ENCODE measurements at regions not wholly inside any gene's neighbourhood (a gene's known extent, or its start where the extent isn't known, plus 50 kb on each side); places are given as distances from the start of the nearest gene placed in this dataset.
A peak's percentile ranks its signal among the peaks of the same experiment; 100 is the strongest.

DNA sequence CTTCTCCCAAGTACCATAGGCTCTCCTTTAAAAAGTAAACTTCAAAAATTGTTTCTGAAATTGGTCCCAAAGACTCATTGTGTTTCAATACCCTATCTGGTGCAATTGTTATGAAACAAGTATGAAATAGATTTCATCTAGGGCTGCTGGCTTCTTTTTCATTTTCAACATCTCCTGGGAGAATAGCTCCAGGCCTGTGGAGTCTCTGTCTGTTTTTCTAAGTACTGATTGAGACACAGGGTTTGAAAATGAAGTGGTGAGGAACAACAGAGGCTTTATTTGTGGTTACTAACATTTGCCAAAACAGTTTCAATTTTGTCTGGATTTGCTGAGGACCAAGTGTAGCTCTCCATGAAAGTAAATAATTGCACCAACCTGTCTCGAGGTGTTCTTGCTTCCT, 315.9 kb upstream of the LRATD1 start:
- Mint-ChIP-seq H3K27me3 (ENCODE audit: insufficient read depth, low read depth, poor library complexity) (no peaks in the 10 kb centered on the region), H3K4me3 (no peak overlapping the region), H3K4me1 (no peaks in the 10 kb centered on the region; the same call in 1 of the 3 replicates), H3K36me3 (ENCODE audit: low read depth) (no peaks in the 10 kb centered on the region), H3K9me3 (no peaks in the 10 kb centered on the region; the same call in 1 of the 3 replicates), H3K27ac (no peak overlapping the region)
- H3K4me1 ChIP-seq (ENCODE audit: insufficient read depth) = no peaks in the 10 kb centered on the region
- TF ChIP-seq ZNF331 (CRISPR knock-in tag; IDR thresholded peaks at IDR 0.05; ENCODE audit: low read depth) (no peak), EZH2phosphoT487 (IDR thresholded peaks at IDR 0.05; ENCODE audit: unreplicated experiment) (no peak), CREB1 (CRISPR knock-in tag; IDR thresholded peaks at IDR 0.05; ENCODE audit: low read depth) (no peak)
- TF ChIP-seq, protein P1, sequence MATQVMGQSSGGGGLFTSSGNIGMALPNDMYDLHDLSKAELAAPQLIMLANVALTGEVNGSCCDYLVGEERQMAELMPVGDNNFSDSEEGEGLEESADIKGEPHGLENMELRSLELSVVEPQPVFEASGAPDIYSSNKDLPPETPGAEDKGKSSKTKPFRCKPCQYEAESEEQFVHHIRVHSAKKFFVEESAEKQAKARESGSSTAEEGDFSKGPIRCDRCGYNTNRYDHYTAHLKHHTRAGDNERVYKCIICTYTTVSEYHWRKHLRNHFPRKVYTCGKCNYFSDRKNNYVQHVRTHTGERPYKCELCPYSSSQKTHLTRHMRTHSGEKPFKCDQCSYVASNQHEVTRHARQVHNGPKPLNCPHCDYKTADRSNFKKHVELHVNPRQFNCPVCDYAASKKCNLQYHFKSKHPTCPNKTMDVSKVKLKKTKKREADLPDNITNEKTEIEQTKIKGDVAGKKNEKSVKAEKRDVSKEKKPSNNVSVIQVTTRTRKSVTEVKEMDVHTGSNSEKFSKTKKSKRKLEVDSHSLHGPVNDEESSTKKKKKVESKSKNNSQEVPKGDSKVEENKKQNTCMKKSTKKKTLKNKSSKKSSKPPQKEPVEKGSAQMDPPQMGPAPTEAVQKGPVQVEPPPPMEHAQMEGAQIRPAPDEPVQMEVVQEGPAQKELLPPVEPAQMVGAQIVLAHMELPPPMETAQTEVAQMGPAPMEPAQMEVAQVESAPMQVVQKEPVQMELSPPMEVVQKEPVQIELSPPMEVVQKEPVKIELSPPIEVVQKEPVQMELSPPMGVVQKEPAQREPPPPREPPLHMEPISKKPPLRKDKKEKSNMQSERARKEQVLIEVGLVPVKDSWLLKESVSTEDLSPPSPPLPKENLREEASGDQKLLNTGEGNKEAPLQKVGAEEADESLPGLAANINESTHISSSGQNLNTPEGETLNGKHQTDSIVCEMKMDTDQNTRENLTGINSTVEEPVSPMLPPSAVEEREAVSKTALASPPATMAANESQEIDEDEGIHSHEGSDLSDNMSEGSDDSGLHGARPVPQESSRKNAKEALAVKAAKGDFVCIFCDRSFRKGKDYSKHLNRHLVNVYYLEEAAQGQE (IDR thresholded peaks at IDR 0.05; ENCODE audit: unreplicated experiment) = no peak
- no peak for ATAC-seq
- no peaks in the 10 kb centered on the region; the same call in 1 of the 2 replicates for H3K36me3 ChIP-seq (ENCODE audit: insufficient read depth)
- no peak overlapping the region for H2AFZ ChIP-seq
- no peak overlapping the region for H3K27ac ChIP-seq (ENCODE audit: low read depth)
- no peak overlapping the region for H3K4me3 ChIP-seq
- no peaks in the 10 kb centered on the region for H3F3A ChIP-seq (replicated peaks; ENCODE audit: low read depth)
- H3K4me2 ChIP-seq = no peak overlapping the region
- peaks cover 22% of the 10 kb centered on the region for H3K9me2 ChIP-seq (ENCODE audit: insufficient read depth)
- no peaks in the 10 kb centered on the region for H3K79me2 ChIP-seq (replicated peaks; ENCODE audit: insufficient read depth)
- no peak for DNase-seq (ENCODE audit: low spot score)
- H4K20me1 ChIP-seq (replicated peaks; ENCODE audit: insufficient read depth) = no peaks in the 10 kb centered on the region
- H3K27me3 ChIP-seq (ENCODE audit: insufficient read depth) = no peaks in the 10 kb centered on the region

- Histone ChIP-seq H3K4me1 (ENCODE audit: insufficient read depth) (no peaks in the 10 kb centered on the region), H3K79me2 (replicated peaks; ENCODE audit: insufficient read depth) (no peaks in the 10 kb centered on the region), H3F3A (replicated peaks; ENCODE audit: low read depth) (no peaks in the 10 kb centered on the region), H3K4me2 (no peak overlapping the region), H3K27ac (ENCODE audit: low read depth) (no peak overlapping the region), H2AFZ (0 out of 2 replicates have a peak overlapping the region, but pooled peaks have one; percentile 1), H3K27me3 (ENCODE audit: insufficient read depth) (no peaks in the 10 kb centered on the region), H4K20me1 (replicated peaks; ENCODE audit: insufficient read depth) (no peaks in the 10 kb centered on the region), H3K9me2 (ENCODE audit: insufficient read depth) (peaks cover 9% of the 10 kb centered on the region; the same call in 1 of the 2 replicates), H3K4me3 (no peak overlapping the region), H3K36me3 (ENCODE audit: insufficient read depth) (no peaks in the 10 kb centered on the region; the same call in 1 of the 2 replicates)
- H3K4me3 Mint-ChIP-seq = no peak overlapping the region
- H3K9me3 Mint-ChIP-seq = no peaks in the 10 kb centered on the region; the same call in 2 of the 3 replicates
- no peaks in the 10 kb centered on the region for H3K27me3 Mint-ChIP-seq (ENCODE audit: insufficient read depth, low read depth, poor library complexity)
- no peaks in the 10 kb centered on the region for H3K4me1 Mint-ChIP-seq
- no peak for DNase-seq (ENCODE audit: low spot score)
- no peak overlapping the region; the same call in 1 of the 2 replicates for H3K27ac Mint-ChIP-seq
- H3K36me3 Mint-ChIP-seq (ENCODE audit: low read depth) = no peaks in the 10 kb centered on the region
- ATAC-seq = no peak
- no peak for TF ChIP-seq ZNF331 (CRISPR knock-in tag; IDR thresholded peaks at IDR 0.05; ENCODE audit: low read depth)
- TF ChIP-seq, protein P2, sequence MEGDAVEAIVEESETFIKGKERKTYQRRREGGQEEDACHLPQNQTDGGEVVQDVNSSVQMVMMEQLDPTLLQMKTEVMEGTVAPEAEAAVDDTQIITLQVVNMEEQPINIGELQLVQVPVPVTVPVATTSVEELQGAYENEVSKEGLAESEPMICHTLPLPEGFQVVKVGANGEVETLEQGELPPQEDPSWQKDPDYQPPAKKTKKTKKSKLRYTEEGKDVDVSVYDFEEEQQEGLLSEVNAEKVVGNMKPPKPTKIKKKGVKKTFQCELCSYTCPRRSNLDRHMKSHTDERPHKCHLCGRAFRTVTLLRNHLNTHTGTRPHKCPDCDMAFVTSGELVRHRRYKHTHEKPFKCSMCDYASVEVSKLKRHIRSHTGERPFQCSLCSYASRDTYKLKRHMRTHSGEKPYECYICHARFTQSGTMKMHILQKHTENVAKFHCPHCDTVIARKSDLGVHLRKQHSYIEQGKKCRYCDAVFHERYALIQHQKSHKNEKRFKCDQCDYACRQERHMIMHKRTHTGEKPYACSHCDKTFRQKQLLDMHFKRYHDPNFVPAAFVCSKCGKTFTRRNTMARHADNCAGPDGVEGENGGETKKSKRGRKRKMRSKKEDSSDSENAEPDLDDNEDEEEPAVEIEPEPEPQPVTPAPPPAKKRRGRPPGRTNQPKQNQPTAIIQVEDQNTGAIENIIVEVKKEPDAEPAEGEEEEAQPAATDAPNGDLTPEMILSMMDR (conservative IDR thresholded peaks at IDR 0.05; ENCODE audit: low read depth in 2 of 2) = no peak
- TF ChIP-seq, protein P3, sequence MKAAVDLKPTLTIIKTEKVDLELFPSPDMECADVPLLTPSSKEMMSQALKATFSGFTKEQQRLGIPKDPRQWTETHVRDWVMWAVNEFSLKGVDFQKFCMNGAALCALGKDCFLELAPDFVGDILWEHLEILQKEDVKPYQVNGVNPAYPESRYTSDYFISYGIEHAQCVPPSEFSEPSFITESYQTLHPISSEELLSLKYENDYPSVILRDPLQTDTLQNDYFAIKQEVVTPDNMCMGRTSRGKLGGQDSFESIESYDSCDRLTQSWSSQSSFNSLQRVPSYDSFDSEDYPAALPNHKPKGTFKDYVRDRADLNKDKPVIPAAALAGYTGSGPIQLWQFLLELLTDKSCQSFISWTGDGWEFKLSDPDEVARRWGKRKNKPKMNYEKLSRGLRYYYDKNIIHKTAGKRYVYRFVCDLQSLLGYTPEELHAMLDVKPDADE (IDR thresholded peaks at IDR 0.05) = no peak
- no peak for TF ChIP-seq EZH2 (IDR thresholded peaks at IDR 0.05; ENCODE audit: low read depth, unreplicated experiment)
- TF ChIP-seq, protein P4, sequence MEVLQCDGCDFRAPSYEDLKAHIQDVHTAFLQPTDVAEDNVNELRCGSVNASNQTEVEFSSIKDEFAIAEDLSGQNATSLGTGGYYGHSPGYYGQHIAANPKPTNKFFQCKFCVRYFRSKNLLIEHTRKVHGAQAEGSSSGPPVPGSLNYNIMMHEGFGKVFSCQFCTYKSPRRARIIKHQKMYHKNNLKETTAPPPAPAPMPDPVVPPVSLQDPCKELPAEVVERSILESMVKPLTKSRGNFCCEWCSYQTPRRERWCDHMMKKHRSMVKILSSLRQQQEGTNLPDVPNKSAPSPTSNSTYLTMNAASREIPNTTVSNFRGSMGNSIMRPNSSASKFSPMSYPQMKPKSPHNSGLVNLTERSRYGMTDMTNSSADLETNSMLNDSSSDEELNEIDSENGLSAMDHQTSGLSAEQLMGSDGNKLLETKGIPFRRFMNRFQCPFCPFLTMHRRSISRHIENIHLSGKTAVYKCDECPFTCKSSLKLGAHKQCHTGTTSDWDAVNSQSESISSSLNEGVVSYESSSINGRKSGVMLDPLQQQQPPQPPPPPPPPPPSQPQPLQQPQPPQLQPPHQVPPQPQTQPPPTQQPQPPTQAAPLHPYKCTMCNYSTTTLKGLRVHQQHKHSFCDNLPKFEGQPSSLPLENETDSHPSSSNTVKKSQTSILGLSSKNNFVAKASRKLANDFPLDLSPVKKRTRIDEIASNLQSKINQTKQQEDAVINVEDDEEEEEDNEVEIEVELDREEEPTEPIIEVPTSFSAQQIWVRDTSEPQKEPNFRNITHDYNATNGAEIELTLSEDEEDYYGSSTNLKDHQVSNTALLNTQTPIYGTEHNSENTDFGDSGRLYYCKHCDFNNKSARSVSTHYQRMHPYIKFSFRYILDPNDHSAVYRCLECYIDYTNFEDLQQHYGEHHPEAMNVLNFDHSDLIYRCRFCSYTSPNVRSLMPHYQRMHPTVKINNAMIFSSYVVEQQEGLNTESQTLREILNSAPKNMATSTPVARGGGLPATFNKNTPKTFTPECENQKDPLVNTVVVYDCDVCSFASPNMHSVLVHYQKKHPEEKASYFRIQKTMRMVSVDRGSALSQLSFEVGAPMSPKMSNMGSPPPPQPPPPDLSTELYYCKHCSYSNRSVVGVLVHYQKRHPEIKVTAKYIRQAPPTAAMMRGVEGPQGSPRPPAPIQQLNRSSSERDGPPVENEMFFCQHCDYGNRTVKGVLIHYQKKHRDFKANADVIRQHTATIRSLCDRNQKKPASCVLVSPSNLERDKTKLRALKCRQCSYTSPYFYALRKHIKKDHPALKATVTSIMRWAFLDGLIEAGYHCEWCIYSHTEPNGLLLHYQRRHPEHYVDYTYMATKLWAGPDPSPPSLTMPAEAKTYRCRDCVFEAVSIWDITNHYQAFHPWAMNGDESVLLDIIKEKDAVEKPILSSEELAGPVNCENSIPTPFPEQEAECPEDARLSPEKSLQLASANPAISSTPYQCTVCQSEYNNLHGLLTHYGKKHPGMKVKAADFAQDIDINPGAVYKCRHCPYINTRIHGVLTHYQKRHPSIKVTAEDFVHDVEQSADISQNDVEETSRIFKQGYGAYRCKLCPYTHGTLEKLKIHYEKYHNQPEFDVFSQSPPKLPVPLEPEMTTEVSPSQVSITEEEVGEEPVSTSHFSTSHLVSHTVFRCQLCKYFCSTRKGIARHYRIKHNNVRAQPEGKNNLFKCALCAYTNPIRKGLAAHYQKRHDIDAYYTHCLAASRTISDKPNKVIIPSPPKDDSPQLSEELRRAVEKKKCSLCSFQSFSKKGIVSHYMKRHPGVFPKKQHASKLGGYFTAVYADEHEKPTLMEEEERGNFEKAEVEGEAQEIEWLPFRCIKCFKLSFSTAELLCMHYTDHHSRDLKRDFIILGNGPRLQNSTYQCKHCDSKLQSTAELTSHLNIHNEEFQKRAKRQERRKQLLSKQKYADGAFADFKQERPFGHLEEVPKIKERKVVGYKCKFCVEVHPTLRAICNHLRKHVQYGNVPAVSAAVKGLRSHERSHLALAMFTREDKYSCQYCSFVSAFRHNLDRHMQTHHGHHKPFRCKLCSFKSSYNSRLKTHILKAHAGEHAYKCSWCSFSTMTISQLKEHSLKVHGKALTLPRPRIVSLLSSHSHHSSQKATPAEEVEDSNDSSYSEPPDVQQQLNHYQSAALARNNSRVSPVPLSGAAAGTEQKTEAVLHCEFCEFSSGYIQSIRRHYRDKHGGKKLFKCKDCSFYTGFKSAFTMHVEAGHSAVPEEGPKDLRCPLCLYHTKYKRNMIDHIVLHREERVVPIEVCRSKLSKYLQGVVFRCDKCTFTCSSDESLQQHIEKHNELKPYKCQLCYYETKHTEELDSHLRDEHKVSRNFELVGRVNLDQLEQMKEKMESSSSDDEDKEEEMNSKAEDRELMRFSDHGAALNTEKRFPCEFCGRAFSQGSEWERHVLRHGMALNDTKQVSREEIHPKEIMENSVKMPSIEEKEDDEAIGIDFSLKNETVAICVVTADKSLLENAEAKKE (CRISPR knock-in tag; IDR thresholded peaks at IDR 0.05) = no peak
- TF ChIP-seq NANOG (IDR thresholded peaks at IDR 0.05; ENCODE audit: borderline replicate concordance) = no peak
Observed at GRCh38 chr2:14321357-14321756, 311.2 kb upstream of the LRATD1 start.
